Activated effector memory CD4-positive, alpha-beta T cell treated with Interleukin-2 at 50 U/mL for 16 hours (primary cell): ENCODE measurements at regions not wholly inside any gene's neighbourhood (a gene's known extent, or its start where the extent isn't known, plus 50 kb on each side); places are given as distances from the start of the nearest gene placed in this dataset.
"Not testable (repeated sequence)": the region's sequence is repeated elsewhere in the genome, so short reads cannot be mapped to it uniquely, and the experiment has no call there.

Source experiments
- DNase-seq: peaks from one replicate; pipeline ENCODE4 v3.0.0-alpha.2; 2020

- no peak for DNase-seq
Measured at GRCh38 chr14:88929656-88930436, 105.4 kb downstream of the TTC8 start.

DNA sequence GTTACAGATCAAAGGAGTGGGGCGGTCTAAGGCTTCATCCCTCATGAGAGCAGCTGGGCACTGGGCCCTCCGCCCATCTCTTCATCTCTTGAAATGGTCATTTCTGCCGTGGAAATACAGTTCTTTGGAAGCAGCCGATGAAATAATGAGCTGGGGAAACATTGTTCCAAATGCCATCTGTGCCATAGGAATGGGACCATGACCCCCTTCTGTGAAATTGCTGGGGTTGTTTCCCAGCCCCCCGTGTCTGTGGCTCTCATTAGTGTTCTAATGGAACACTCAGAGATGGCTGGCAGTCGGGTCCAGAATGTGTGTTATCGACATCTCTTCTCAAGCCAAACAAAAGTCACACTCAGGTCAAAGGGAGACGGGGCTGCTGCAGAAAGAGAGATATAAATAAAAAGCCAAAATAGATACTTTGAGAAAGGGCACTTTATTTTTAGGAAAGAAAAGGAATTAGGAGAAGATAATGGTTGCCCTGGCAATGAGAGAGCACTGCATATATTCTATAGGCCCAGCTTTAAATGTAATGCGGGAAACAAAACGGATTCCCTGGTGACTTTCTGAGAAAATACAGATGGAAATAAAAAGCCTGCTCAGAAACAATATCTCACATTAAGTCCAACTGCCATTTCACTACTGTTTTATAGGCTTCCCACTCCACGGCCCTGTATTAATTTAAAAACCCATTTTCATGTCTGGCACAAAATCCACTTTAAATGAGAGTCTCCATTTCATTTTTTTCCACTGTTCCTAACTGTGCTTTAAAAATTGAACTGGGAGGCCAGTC is 107.1 kb downstream of the TTC8 start:
- no peak for DNase-seq

DNA sequence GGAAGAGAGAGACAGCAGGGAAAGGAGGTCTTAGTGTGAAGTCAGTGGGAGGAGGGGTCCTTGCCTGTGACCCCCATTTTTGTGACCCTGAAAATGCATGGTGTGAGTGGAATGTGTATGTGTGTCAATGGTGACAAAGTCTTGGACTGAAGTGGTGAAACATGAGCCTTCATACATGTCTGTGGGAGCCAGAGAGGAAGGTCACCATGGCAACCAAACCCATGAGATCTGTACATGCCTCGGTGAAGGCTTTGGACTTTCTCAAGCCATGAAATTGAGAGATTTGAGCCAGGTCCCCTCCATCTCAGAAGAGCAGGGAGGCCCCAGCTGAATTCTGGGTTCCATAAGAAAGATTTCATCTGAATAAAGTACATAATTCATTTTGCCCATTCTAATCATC is 108.7 kb downstream of the TTC8 start:
- no peak for DNase-seq

- no peak for DNase-seq
Measured at GRCh38 chr14:88934351-88934806, 109.9 kb downstream of the TTC8 start.

DNA sequence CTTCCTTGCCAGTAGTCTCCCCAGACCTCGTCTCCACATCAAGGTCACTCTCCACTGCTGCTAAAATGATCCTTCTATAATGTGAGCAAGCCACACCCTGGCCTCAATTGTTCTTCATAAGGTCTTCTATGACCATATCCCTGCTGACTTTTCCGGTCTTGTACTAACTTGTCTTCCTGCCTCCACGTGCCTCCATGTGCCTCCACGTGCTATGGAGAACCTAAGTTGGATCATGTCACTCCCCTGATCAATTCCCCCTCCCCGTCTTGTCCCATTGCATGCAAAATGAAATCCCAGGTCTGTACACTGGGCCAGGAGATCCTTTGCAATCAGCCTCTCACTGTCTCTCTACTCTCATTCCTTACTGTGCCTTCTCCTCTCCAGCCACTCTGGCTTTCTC is 110.6 kb downstream of the TTC8 start:
- no peak for DNase-seq

- no peak for DNase-seq
Measured at GRCh38 chr14:88937706-88938105, 113.3 kb downstream of the TTC8 start.

DNA sequence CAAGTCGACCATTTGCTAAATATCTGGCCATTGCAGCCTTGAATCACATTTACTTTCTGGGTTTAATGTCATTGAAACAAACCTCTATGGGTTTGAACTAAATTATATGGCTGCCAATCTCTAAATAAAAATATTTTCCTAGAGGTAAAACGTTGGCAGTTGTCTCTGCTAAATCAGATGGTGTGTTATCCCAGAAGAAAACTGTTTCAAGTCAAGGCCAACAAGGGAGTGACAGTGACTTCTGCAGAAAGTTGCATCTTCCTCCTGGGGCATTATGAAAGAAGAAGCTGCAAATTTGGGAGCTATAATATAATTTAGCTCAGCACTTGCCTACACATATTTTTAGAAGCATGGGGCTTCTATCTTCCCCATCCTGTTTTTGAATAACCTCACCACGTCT is 116.2 kb downstream of the TTC8 start:
- no peak for DNase-seq

GRCh38 chr14:88941414-88941813 is 117.0 kb downstream of the TTC8 start:
- DNase-seq: no peak

GRCh38 chr14:88947646-88948598 is 123.5 kb downstream of the TTC8 start:
- no peak for DNase-seq

DNA sequence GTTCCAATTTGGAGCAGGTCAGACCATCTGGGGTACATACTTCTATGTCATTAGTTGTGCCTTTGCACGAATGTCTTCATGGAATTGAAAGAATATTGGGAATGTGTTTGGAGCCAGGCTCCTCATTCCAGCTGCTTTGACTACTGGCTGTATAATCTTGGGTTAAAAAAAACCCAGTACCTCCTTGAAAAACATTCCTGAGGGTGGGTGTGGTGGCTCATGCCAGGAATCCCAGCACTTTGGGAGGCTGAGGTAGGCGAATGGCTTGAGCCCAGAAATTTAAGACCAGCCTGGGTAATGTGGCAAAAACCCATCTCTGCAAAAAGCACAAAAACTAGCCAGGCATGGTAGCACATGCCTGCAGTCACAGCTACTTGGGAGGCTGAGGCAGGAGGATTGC is 125.6 kb downstream of the TTC8 start:
- DNase-seq: no peak

DNA sequence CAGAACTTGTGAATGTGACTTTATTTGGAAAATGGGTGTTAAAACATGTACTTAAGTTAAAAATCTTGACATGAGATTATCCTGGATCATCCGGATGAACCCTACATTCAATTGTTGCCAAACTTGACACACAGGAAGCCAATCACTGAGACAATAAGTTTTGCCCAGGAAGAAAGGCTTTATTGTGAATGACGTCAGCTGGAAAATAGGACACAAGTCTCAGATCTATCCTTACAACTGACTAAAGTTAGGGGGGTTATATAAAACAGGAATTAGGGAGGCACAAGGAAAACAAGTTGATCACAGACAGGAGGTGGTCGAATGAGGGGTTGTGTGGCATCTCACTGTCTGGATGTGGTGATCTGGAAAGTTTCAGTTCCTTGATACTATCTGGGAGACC is 126.9 kb downstream of the TTC8 start:
- no peak for DNase-seq

GRCh38 chr14:88952901-88953300 is 128.4 kb downstream of the TTC8 start:
- DNase-seq: no peak

GRCh38 chr14:88955455-88955854 is 131.0 kb downstream of the TTC8 start:
- DNase-seq: no peak

- DNase-seq: no peak
Measured at GRCh38 chr14:88960496-88960895, 136.0 kb downstream of the TTC8 start.

DNA sequence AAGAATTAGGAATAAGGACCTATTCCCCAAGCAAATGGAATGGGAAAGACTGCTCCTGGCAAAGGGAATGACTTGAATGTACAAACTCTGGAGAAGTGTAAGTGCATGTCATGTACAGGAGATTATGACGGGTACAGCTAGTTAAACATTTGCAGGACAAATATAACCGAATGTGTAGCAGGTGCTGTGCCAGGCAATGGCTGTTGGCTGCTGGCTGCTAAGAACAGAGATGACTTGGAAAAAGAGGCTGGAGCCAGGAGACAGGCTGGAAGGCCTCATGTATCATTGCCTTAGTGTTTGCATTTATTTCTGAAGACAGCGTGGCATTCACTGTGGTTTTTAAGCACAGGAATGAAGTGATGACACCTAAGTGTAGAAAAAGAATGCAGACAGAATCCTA is 136.8 kb downstream of the TTC8 start:
- no peak for DNase-seq

DNA sequence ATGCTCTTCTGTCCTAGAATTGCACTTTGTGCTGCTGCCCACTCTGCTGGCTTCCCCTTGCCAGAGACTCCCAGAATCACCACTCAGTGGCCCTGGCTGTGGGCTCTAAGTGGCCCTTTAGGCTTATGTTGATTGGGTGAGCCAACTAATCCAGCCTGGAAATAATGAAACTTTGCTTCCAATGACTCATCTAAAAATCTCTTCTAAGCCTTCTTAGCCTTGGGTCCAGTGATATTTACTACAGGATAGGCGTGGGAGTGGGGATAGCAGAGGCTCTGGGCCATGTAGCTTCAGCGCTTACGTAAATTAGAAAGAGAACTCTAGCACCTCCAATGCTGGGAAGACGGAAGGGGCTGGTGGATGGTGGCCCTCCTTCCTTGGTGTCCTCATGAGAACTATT is 137.9 kb downstream of the TTC8 start:
- DNase-seq: no peak

DNA sequence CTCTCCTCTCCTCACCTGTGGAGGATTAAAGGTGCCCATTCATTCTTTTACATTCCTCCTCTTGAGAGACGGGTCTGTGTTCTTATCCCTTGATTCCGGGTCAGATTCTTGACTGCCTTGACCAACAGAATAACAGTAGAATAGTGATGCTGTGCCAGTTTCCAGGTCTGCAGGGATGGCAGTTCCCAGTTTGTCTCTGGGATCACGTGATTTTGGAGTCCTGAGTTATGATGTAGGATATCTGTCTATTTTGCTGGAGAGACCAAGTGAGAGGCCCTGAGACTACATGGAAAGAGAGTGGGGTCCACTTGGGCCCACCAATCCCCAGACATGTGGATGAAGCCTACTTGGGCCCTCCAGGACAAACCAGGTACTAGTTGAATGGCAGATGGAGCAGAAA is 142.8 kb downstream of the TTC8 start:
- DNase-seq: no peak

DNA sequence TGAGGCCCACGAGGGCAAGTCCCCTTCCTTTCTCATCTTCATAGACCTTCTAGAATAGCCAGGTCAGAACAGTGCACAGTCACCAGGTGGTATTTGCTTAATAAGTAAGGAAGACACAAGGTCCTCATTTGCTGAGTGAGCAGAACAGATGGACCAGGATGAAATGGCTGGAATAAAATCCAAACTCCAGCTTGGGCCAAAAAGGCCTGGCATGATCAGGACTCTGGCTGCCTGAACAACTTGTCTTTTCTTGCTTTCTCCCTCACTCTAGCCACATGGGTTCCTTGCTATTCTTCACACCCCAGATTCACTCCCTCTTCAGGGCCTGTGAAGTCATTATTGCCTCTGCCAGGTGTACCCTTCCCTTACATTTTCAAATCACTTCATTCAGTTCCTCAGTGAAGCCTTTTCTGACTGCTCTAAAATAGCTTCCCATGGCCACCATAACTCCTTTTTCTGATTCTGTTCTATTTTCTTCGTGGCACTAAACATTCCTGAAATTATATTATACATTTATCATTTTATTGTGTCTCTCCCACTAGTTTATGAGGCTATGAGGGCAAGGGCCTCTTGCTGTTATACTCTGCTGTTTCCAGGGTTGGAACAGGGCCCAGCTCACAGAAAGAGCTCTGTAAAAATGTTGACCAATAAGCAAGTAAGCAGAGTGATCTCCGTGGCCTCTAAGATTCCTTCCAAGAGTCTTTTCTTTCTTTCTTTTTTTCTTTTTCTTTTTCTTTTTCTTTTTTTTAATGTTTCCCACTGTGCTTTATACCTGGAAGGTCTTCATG is 150.8 kb downstream of the TTC8 start:
- no peak for DNase-seq

DNA sequence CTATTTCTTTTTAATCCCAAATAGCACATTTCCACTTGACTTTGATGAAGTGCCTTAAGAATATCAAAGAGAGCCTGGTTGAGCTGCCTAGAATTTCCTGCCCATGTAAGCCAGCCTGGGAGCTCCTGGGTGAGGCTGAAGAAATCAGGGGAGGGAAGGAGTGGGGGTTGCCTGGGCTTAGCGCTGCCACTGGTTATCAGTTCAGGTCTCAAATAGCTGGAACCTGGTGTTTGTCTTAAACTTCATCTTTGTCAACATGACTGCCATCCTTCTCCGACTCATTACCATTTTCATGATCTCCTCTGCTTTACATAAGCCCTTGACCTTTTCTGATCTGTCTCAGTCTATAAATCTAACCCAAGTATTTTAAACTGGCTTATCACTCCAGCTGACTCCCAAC is 151.5 kb downstream of the TTC8 start:
- no peak for DNase-seq

GRCh38 chr14:88980907-88981306 is 156.5 kb downstream of the TTC8 start:
- DNase-seq: not testable (repeated sequence)

DNA sequence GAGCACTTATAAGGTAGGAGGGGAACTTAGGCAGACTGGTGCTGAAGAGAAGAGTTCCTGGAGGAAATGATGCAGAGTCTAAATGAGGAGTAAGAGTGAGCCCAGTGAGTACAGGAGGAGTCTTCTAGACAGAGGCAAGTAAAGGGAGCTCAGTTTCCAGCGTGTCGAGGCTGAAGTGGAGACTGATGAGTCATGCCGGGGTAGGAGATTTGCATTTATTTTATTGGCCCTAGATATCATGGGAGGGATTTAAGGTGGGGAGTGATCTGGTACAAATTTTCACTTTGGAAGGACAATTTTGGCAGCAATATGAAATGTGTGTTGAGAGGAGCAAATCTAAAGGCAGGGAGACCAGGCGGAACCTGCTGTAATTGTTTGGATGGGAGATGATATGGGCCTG is 157.5 kb downstream of the TTC8 start:
- DNase-seq: no peak

- no peak for DNase-seq
Measured at GRCh38 chr14:88983755-88984154, 159.3 kb downstream of the TTC8 start.
